OCI-LY1 (cell line): ENCODE measurements at regions not wholly inside any gene's neighbourhood (a gene's known extent, or its start where the extent isn't known, plus 50 kb on each side); places are given as distances from the start of the nearest gene placed in this dataset.

ENCODE experiments used
- EZH2 ChIP-seq: fragments of 200-600 bp; sonication (generic), shearing (Covaris generic); IDR thresholded peaks from 2 replicates; pipeline ENCODE4 v1.8.0; 2017; ENCODE audit warnings: borderline replicate concordance, mixed run types, mild to moderate bottlenecking, antibody characterized with exemption, low read length, moderate library complexity, mixed read lengths
- TF ChIP-seq, protein P1 (sequence below): fragments of 200-600 bp; sonication (generic), shearing (Covaris generic); IDR thresholded peaks from 2 replicates; pipeline ENCODE4 v1.5.1; 2017; ENCODE audit warnings: mild to moderate bottlenecking, antibody characterized with exemption, low read length, moderate library complexity, mixed read lengths

DNA sequence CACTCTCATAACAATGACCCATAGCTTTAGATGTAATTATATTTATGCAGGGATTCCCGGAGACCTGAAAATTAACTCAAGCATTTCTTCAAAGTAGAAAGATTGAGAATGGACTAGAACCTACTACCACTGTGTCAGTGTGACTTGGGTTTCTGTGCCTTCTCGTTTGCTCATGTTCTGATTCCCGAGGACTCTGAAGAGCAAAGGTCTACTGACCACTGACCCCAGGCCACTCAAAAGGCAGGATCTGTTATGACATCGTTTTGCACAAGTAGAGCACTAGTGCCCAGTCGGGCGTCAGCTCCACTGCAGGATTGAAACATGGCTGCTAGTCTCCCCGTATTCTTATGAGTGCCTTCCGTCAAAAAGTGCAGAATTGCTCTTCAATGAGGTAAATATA is 53.8 kb upstream of the DHRS4 start:
- TF ChIP-seq, protein P1, sequence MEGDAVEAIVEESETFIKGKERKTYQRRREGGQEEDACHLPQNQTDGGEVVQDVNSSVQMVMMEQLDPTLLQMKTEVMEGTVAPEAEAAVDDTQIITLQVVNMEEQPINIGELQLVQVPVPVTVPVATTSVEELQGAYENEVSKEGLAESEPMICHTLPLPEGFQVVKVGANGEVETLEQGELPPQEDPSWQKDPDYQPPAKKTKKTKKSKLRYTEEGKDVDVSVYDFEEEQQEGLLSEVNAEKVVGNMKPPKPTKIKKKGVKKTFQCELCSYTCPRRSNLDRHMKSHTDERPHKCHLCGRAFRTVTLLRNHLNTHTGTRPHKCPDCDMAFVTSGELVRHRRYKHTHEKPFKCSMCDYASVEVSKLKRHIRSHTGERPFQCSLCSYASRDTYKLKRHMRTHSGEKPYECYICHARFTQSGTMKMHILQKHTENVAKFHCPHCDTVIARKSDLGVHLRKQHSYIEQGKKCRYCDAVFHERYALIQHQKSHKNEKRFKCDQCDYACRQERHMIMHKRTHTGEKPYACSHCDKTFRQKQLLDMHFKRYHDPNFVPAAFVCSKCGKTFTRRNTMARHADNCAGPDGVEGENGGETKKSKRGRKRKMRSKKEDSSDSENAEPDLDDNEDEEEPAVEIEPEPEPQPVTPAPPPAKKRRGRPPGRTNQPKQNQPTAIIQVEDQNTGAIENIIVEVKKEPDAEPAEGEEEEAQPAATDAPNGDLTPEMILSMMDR = no peak
- TF ChIP-seq EZH2 = no peak
